ENCODE measurements at regions not wholly inside any gene's neighbourhood (a gene's known extent, or its start where the extent isn't known, plus 50 kb on each side); places are given as distances from the start of the nearest gene placed in this dataset.

GRCh38 chr3:70729845-70730244 lies 417.4 kb upstream of the MDFIC2 start:
- no peaks in the 10 kb centered on the region for H3K9me3 ChIP-seq
- WGBS, 5 donors: 67 to 76% (median 70%) methylated on average over 3 of the region's 3 CpGs
- no peak for TF ChIP-seq POLR2AphosphoS5 (IDR thresholded peaks at IDR 0.05)
- no peak for TF ChIP-seq POLR2A (IDR thresholded peaks at IDR 0.05)
- no peak for TF ChIP-seq EP300 (IDR thresholded peaks at IDR 0.05)
- no peak for TF ChIP-seq CTCF (IDR thresholded peaks at IDR 0.05)
- no peak for DNase-seq
- intact Hi-C loops (cut with DNase I; ENCODE audit: low total_unique reads): no loop called here
- H3K36me3 ChIP-seq: no peaks in the 10 kb centered on the region
- no peak overlapping the region for H3K27ac ChIP-seq
- no peaks in the 10 kb centered on the region for H3K4me1 ChIP-seq
- H3K4me3 ChIP-seq: no peak overlapping the region
- no peaks in the 10 kb centered on the region for H3K27me3 ChIP-seq

- Histone ChIP-seq H3K4me1 (no peaks in the 10 kb centered on the region), H3K36me3 (no peaks in the 10 kb centered on the region), H3K4me3 (no peak overlapping the region), H3K9me3 (no peaks in the 10 kb centered on the region), H3K27me3 (no peaks in the 10 kb centered on the region), H3K27ac (no peak overlapping the region)
- WGBS, 5 donors: 12 to 32% (median 15%) methylated on average over 1 of the region's 1 CpG
- intact Hi-C loops (cut with DNase I; ENCODE audit: low total_unique reads): no loop called here
- TF ChIP-seq POLR2AphosphoS5 (IDR thresholded peaks at IDR 0.05) (no peak), EP300 (IDR thresholded peaks at IDR 0.05) (no peak), POLR2A (IDR thresholded peaks at IDR 0.05) (no peak), CTCF (IDR thresholded peaks at IDR 0.05) (no peak)
- DNase-seq: no peak
These were observed 415.9 kb upstream of the MDFIC2 start for GRCh38 chr3:70728311-70728710.

GRCh38 chr3:70726961-70727360 lies 414.5 kb upstream of the MDFIC2 start:
- Histone ChIP-seq H3K4me1 (no peaks in the 10 kb centered on the region), H3K36me3 (no peaks in the 10 kb centered on the region), H3K27ac (no peak overlapping the region), H3K4me3 (no peak overlapping the region), H3K9me3 (no peaks in the 10 kb centered on the region), H3K27me3 (no peaks in the 10 kb centered on the region)
- DNase-seq: no peak
- intact Hi-C loops (cut with DNase I; ENCODE audit: low total_unique reads): no loop called here
- 79 to 92% (median 89%) methylated on average over 2 of the region's 2 CpGs for WGBS, 5 donors
- TF ChIP-seq POLR2A (IDR thresholded peaks at IDR 0.05) (no peak), CTCF (IDR thresholded peaks at IDR 0.05) (no peak), EP300 (IDR thresholded peaks at IDR 0.05) (no peak), POLR2AphosphoS5 (IDR thresholded peaks at IDR 0.05) (no peak)

GRCh38 chr3:70726096-70726938 lies 413.9 kb upstream of the MDFIC2 start:
- Histone ChIP-seq H3K36me3 (no peaks in the 10 kb centered on the region), H3K4me3 (no peak overlapping the region), H3K4me1 (no peaks in the 10 kb centered on the region), H3K27ac (no peak overlapping the region), H3K27me3 (no peaks in the 10 kb centered on the region), H3K9me3 (no peaks in the 10 kb centered on the region)
- DNase-seq: no peak
- TF ChIP-seq POLR2AphosphoS5 (IDR thresholded peaks at IDR 0.05): no peak
- TF ChIP-seq POLR2A (IDR thresholded peaks at IDR 0.05): no peak
- TF ChIP-seq EP300 (IDR thresholded peaks at IDR 0.05): no peak
- TF ChIP-seq CTCF (IDR thresholded peaks at IDR 0.05): no peak
- WGBS, 5 donors: 75 to 84% (median 81%) methylated on average over 5 of the region's 5 CpGs
- intact Hi-C loops (cut with DNase I; ENCODE audit: low total_unique reads): no loop called here

All from stomach (tissue), 8 donors.